RPMI8226 (cell line): ENCODE measurements at regions not wholly inside any gene's neighbourhood (a gene's known extent, or its start where the extent isn't known, plus 50 kb on each side); places are given as distances from the start of the nearest gene placed in this dataset.

Experiments
- DNase-seq: peaks from one replicate; pipeline ENCODE4 v3.0.0-alpha.2; 2015

DNA sequence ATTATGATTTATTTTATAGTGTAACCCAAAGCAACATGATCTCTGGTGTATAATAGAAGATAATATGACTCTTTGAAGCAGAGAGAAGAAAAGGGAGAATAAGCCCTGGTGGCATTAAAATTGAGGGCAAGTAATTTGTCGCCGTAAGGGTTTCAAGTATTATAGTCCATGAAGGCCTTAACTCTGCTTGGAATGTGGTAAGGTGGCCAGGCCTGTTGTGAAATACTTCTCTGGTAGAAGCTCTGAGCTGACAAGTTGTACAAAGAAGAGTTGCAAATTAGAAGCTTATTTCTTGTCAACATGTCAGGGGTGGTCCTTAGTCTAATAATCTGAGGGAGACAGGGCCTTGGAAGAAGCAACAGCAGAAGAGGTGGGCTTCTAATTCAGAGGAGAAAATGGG, 151.7 kb upstream of the HHIP start:
- no peak for DNase-seq

DNA sequence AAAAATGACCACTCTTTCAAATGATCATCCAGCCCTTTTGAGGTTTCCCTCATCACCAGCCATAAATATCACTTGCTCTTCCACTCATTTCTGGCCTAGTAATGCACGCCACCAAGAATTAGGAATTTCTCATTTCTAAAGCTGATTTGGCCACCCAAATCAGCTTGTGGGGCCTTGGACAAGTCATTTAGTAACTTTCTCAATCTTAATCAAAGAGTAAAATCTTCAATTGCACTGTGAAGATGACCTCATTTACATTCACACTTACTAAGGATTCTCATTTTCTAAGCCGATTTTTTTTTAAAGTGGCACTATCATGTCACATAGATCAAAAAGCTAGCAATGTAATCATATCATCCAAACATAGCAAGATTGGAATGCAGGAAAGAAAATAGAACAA, 150.0 kb upstream of the HHIP start:
- DNase-seq, result no peak

DNA sequence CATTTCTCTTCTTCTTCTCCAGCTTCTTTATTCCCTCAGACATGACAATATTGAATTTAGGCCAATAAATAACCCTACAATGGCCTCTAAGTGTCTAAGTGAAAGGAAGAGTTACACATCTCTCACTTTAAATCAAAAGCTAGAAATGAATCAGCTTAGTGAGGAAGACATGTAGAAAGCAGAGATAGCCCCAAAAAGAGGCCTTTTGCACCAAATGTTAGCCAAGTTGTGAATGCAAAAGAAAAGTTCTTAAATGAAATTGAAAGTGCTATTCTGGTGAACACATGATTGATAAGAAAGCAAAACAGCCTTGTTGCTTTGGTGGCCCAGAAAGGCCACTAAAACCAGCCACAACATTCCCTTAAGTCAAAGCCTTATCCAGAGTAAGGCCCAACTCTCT, 146.2 kb upstream of the HHIP start:
- DNase-seq, result no peak

GRCh38 chr4:144501231-144501780, 144.7 kb upstream of the HHIP start:
- DNase-seq, result no peak

GRCh38 chr4:144504883-144505282, 141.1 kb upstream of the HHIP start:
- DNase-seq, result no peak

DNA sequence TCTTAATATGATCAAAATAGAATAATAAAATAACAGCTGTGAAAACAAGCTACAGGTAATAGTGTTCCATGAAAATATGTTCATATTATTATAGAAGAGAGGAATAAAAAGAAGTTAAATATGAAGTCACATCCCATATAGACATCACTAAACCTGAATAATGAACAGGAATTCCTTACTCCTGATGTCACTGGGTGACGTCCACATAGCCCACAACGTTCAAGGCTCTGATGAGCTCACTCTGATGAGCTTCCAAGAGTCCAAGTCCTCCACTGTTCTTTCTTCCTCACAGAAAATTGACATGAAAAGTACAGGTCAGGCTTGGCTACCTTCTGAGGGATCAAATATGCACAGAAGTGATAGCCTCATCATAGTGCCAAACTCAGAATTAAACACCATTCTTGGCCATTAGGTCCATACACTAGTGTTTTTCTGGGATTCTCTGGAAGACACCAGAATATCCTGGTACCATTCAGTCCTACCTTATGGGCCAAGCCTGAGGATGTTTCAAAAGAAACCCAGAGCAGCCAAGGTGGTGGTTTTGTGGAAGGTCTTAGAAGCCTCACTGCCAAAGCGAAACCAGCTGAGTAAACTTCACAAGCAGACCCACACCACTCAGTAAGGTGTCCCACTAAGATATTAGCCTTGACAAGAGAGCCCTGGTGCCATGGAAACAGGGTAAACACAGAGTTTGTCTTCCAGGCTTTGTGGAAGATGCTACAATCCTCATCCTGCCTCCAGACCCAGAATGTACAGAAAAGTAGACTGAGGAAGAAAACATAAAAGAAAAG, 138.4 kb upstream of the HHIP start:
- DNase-seq, result no peak

GRCh38 chr4:144509088-144510015, 136.6 kb upstream of the HHIP start:
- DNase-seq, result no peak

DNA sequence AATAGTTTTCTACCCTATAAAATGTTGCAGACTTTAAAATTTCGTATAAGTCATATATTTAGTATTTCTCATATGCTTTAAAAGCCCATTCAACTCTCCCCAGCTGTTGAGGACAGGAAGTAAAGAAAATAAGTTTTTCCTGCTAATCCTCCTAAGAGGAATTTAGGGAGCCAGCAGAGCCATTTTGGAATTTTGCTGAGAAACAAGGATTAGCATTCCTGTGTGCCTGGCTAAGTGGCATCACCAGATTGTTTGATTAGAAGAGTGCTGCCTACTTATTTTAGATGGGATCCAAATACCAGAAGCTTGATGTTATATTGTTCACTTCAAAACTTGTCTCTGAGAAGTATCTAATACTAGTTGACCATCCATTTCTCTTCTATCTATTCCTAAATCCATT, 131.2 kb upstream of the HHIP start:
- no peak for DNase-seq

DNA sequence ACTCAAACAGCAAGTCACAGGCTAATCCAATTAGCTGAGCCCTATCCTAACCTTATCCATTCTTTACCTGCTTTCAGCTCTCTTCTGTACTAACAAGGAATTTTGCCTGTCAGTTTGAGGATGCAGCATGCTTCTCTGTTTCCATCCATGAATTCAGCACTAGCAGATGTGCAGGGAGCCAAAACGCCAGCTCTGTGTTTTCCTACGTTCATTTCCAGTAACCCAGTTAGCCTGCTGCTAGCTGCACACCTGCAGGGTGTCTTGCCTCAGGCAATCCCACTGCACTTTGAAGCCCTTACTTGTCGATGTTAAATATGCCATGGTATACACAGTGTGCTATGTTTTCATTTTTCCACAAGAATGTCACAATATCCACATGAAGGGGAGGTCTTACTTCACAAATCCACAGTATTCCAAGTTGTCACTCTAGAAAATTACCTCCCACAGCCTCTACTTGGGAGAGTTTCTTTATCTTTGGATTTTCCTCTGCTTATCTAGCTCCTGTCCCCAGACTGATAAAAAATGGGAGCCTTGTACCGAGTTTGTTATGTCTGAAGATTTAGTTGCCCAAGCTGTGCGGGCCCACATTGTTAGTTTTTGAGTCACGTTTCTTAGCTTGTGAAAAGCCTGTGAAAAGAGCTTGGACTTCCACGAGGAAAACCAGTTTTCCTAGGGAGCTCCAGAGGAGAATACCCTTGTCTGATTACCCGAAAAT, 127.6 kb upstream of the HHIP start:
- DNase-seq, result no peak

- DNase-seq, result no peak
Measured at GRCh38 chr4:144531841-144532240, 114.1 kb upstream of the HHIP start.

- no peak for DNase-seq
Measured at GRCh38 chr4:144547678-144548298, 98.2 kb upstream of the HHIP start.

DNA sequence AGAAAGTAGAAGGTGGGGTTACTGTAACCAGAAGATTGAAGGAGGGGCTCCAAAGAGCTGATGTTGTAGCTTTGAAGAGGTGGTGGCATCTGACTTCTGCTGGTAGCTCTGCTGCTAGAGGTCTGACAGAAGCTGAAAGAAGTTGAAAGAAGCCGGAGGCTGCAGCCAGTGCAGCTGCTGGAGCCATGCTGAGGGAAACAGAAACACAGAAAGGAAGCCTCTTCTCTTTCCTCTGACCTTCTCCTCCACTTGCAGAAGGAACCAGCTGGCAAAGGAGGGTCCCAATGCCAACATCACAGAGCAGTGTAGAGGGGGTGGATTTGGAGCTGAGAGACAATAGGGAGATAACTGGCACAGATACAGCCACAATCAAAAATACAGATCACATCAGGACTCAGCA, 89.3 kb upstream of the HHIP start:
- no peak for DNase-seq

- DNase-seq, result no peak
Measured at GRCh38 chr4:144557404-144557803, 88.6 kb upstream of the HHIP start.

DNA sequence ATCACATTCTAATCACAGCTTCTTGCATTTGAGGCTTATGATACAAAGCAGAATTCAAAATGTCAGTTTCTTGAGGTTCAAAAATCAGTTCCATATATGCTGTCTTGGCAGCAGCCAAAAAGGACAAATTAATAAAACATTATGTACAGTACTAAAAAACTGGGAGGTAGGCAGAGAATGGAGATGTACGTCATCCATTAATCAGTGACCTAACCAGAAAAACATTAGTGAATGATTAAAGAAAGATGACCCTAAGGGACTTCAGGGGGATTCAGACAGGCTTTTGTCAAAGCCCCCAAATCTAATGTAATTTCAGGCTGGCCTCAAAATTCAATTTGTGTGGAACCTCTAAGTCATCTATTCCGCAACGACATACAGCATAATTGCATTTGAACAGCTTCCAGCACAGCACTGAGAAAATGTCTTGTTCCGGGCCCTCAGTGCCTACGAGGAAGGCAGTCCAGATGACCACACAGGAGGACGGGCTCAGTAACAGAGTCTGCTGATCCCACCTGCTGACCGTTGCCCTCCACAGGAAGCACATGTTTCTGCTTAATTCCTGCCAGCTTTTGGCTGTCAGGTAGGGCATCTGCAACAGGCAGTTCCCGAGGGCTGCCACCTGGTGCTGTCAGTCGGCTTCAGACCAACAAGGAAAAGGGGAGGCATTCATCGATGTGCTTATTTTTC, 83.8 kb upstream of the HHIP start:
- DNase-seq, result no peak

GRCh38 chr4:144564358-144564757, 81.6 kb upstream of the HHIP start:
- DNase-seq, result peak; percentile 8

DNA sequence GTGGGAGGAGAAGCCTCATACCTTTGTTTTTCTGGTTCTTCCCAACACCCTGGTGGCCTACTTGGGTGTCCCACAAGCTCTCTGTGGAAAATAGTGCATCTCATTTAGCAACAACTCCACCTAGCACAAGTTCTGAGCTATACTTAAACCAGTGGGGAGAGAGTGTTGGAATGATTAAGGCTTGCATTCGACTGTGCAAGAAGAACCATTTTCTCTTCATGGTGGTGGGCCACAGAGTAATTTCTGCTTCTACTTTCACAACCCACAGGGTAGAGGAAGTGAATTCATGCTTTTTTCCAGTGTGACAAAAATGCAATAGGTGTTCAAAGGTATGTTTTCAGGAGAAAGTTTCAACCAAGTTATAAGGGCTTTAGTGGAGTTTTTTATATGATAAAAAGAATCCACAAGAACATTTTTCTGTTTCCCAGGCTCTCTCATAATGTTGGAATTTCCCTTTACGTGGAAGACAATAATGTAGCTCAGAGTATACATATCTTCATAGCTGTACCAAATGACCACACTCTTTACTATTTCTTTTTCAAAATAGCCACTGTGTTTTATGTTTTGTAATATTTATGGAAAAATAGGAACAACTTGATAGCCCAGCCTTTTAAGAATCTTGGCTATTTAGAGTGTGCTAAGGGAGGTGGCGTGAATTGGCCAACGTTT, 80.3 kb upstream of the HHIP start:
- DNase-seq, result no peak

GRCh38 chr4:144572660-144573059, 73.3 kb upstream of the HHIP start:
- DNase-seq, result peak; percentile 37

GRCh38 chr4:144574000-144574399, 72.0 kb upstream of the HHIP start:
- DNase-seq, result peak; percentile 7

- DNase-seq, result no peak
Measured at GRCh38 chr4:144574509-144574908, 71.4 kb upstream of the HHIP start.

DNA sequence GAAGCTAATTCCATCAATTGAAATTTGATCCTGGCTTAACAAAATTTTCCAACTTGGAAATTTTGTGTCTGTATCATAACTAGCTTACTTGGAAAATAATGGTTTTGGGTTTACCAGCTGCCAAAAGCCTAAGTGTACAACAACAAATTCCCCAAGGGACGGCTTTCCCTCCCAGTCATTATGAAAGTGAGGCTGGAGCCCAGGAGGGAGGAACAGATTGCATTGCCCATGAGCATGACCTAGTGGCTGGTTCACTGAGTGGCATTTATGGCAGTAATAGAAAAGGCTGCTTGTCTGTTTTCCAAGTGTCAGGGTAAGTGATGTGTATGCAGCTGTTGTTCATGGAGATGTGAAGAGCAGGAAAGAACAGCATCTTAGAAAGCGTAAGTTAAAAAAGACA, 70.8 kb upstream of the HHIP start:
- DNase-seq, result no peak

GRCh38 chr4:144578681-144579080, 67.3 kb upstream of the HHIP start:
- DNase-seq, result no peak
